PC-9 (cell line): ENCODE measurements at regions not wholly inside any gene's neighbourhood (a gene's known extent, or its start where the extent isn't known, plus 50 kb on each side); places are given as distances from the start of the nearest gene placed in this dataset.

ENCODE experiments used
- EZH2 ChIP-seq: fragments of 200-600 bp; sonication (generic); IDR thresholded peaks from 2 replicates; pipeline ENCODE4 v1.8.0; 2017; ENCODE audit warnings: antibody characterized with exemption, low read depth
- TF ChIP-seq, protein P1 (sequence below): fragments of 200-600 bp; sonication (generic); conservative IDR thresholded peaks from 2 replicates; pipeline ENCODE4 v1.6.1; 2017; ENCODE audit warnings: mixed run types, antibody characterized with exemption, mild to moderate bottlenecking, moderate library complexity

DNA sequence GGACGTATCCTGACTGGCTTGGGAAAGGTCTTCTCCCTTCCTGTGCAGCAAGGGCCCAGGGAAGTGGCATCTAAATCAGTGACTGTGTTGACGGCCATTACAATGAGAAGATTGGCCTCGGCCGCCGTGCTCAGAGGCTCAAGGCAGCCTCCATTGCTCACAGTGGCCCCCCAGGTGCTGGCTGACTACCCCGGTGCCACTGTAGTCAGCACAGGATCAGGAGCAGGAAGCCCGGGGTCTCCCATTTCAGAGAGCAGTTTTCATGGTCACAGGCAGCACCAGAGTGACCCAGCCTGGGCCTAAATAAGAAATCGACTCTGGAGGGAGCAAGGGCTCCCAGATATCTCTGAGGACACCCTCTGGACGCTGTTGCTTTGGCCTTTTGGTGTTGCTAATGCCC, 219.4 kb upstream of the ARL4C start:
- TF ChIP-seq, protein P1, sequence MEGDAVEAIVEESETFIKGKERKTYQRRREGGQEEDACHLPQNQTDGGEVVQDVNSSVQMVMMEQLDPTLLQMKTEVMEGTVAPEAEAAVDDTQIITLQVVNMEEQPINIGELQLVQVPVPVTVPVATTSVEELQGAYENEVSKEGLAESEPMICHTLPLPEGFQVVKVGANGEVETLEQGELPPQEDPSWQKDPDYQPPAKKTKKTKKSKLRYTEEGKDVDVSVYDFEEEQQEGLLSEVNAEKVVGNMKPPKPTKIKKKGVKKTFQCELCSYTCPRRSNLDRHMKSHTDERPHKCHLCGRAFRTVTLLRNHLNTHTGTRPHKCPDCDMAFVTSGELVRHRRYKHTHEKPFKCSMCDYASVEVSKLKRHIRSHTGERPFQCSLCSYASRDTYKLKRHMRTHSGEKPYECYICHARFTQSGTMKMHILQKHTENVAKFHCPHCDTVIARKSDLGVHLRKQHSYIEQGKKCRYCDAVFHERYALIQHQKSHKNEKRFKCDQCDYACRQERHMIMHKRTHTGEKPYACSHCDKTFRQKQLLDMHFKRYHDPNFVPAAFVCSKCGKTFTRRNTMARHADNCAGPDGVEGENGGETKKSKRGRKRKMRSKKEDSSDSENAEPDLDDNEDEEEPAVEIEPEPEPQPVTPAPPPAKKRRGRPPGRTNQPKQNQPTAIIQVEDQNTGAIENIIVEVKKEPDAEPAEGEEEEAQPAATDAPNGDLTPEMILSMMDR: no peak
- TF ChIP-seq EZH2: no peak
